HG03521 (cell line): ENCODE measurements at regions not wholly inside any gene's neighbourhood (a gene's known extent, or its start where the extent isn't known, plus 50 kb on each side); places are given as distances from the start of the nearest gene placed in this dataset.

ENCODE experiments used
- ATAC-seq: cut with Tn5 transposase; IDR thresholded peaks from one replicate; pipeline ENCODE4 v1.9.1; 2021; ENCODE audit warnings: mild to moderate bottlenecking, moderate library complexity; ENCODE audit not compliant: unreplicated experiment

- no peak for ATAC-seq
Observed at GRCh38 chr6:123747515-123747914, 56.1 kb upstream of the NKAIN2 start.

DNA sequence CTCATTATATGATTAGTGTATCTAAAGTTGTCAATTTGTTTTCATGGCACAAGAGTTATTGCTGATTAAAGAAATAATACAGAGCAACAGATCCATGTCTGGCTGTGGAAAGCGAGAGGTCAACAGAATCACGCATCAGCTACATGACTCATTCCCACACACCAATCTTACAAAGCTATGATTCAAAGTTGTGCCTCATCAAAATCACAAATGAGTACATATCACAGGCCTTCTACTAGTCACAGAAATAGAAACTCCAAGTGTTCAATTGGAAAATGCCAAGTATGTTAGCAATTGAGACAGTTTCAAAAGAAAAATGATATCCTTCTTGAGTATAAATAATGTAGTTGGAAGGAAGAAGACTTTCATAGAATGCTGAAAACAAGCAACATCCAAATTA is 57.8 kb upstream of the NKAIN2 start:
- no peak for ATAC-seq

DNA sequence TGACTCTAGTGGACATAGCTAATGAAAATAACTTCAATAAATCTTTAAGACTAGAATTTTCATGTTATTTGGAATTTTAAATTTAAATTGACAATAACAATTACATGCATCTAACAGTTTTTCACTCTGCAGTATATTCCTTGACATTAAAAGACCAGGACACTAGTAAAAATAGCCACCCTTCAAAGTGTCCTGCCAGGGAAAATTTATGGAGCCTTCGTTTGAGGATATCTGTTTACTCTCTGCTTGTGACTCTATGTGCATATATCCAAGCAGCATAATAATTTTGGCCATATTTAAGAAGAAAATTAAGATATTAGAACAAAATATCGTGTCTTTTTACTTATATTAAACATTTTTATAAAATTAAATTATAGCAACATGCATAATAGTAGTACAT is 58.8 kb upstream of the NKAIN2 start:
- ATAC-seq, result no peak

DNA sequence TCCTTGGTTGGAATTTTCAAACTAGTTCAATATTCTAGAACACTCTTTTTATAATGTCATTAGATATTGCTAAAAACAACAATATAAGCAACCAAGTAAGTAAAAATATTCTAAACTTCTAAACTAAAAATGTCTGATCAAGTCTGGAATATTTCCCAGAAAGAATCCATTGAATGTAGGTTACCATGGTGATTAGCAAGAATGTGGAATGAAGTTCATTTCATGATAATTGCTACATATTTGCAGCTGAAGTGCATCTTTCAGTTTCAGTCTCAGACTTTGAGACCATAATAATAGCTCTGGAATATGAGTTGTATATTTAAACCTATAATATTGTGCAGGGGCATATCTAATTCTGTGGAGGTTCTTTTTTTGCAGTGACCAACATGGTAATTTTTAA is 61.0 kb upstream of the NKAIN2 start:
- ATAC-seq, result no peak

DNA sequence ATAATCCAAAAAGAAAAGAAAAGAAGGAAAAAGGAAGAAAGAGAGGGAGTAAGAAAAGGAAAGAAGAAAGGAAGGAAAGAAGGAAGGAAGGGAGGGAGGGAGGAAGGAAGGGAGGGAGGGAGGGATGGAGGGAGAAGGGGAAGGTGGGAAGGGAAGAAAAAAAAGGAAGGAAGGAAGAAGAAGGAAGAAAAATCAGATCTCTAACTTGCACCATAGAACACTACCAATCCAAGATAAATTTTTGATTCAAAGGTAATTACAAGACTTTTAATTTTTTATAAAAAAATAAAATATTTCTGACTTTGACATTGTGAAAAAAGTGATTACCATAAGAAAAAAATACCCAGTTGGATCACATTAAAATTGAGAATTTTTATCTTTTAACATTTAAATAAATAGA is 70.5 kb upstream of the NKAIN2 start:
- no peak for ATAC-seq

- ATAC-seq, result no peak
Observed at GRCh38 chr6:123716506-123716905, 79.8 kb upstream of the TRDN start.

GRCh38 chr6:123715006-123715863 is 78.5 kb upstream of the TRDN start:
- peak; percentile 68 for ATAC-seq

DNA sequence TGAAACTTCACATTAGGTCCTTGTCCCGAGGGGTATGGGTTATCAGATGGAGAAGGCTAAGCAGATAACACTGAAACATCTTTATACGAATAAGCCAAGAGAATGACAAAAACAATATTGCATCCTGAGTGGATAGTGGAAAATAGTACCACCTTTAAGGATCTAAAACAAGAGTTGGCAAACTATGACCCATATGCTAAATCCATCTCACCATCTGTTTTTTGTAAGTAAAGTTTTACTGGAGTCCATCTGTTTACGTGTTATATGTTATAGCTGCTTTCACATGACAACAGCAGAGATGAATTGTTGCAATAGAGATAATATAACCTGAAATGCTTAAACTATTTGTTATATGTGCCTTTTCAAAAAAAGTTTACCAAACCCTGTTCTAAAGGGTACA is 76.1 kb upstream of the TRDN start:
- no peak for ATAC-seq

DNA sequence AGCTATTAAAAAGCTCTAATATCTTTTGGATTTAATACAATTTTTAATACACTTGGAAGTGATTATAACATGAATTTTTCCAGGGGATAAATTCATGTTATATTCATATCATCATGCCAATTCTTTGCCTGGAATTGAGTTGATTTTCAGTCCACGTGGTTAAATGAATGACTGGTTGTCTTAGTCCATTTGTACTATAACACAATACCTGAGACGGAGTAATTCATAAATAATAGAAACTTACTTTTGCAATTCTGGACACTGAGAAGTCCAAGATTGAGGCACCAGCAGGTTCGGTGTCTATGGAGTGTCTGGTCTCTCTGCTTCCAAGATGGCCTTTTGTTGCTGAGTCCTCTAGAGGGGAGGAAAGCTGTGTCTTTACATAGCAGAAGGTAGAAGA is 66.2 kb upstream of the TRDN start:
- ATAC-seq, result no peak

DNA sequence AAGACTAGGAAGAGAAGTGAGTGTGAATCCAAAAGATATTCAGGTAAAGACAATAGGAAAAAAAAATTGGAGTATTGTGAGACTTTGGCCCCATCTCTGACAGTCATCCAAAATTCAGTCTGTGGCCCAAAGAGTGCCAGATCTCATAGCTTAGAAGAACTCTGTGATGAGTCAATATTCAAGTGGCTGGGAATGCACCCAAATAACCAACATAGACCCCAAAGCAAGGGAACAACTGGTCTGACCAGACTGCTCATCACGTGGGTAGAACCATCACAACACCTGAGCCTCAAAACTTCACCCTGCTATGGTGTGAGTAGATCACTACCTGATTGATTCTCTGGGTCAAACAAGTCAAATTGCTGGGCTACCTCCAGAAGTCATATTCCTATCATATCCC is 51.1 kb upstream of the TRDN start:
- no peak for ATAC-seq
